Motor neuron (in vitro differentiated cells): ENCODE measurements at regions not wholly inside any gene's neighbourhood (a gene's known extent, or its start where the extent isn't known, plus 50 kb on each side); places are given as distances from the start of the nearest gene placed in this dataset.
"Not testable (repeated sequence)": the region's sequence is repeated elsewhere in the genome, so short reads cannot be mapped to it uniquely, and the experiment has no call there.

Experiments used
- ATAC-seq, 8 experiments: fragments of 200-7000 bp; cut with Tn5 transposase; replicated peaks in 6 of 8; 2 replicates each; pipeline ENCODE4 v1.8.0; 2021; ENCODE audit warnings: mild to moderate bottlenecking in 8 of 8, moderate library complexity in 8 of 8
- H3K27ac ChIP-seq, 2 donors: fragments of 250-450 bp; sonication (Bioruptor Pico); 2 replicates each; pipeline ENCODE4 v1.9.0; 2021; ENCODE audit warnings: antibody characterized with exemption in 2 of 2, mild to moderate bottlenecking in 2 of 2, moderate library complexity in 1 of 2
- H3K4me1 ChIP-seq, 2 donors: fragments of 250-450 bp; sonication (Bioruptor Pico); replicated peaks in 1 of 2; 2 replicates each; pipeline ENCODE4 v1.6.1; 2021; ENCODE audit warnings: antibody characterized with exemption in 2 of 2, mild to moderate bottlenecking in 2 of 2, moderate library complexity in 1 of 2
- H3K4me3 ChIP-seq, 5 donors: fragments of 250-450 bp; sonication (Bioruptor Pico); 2 replicates each; pipeline ENCODE4 v1.9.0; 2021; ENCODE audit warnings: antibody characterized with exemption in 5 of 5, mild to moderate bottlenecking in 5 of 5, moderate library complexity in 4 of 5
- WGBS, 10 experiments: fragments of 450-650 bp; shearing (Covaris generic); methylation state at CpG; one replicate each; pipeline ENCODE4 v1.0.0; 2022; 5-methylcytosine and 5-hydroxymethylcytosine counted together
- in situ Hi-C, 9 experiments: fragments of 400-800 bp; cut with MboI; loops; one replicate each; pipeline ENCODE4 v1.15.0; 2021; ENCODE audit warnings: low sequenced_read_pairs in 9 of 9, low pct_unique_long_range_greater_than_20kb in 2 of 9; ENCODE audit not compliant: unreplicated experiment in 9 of 9

DNA sequence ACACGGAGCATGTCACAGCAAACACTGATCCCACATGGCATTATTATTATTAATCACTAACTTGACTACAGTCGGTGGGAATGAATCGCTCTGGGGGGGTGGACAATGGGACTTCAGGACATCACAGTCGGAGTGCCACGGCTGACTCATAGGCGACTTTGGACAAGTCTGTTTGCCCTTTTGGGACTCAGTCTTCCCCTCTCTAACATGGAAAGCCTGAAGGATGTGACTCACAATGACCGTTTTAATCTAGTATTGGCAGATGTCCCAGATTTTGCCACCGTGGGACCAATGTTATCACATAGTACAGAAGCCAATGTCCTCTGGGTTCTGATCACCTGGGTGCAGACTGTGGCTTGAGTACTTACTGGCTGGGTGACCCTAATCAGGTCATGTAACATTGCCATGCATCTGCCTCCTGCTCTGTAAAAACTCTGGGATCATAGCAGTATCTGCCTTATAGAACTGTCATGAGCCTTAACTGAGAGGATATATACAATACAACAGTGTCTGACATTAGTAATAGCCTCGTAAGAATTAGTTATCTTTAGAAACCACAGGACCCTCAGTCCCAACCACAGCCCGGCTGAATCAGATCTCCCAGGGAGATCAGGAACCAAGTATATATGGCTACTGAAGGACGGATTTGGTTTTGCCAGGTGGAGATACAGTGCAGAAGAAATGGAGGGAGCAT lies 362.6 kb downstream of the BCL11B start:
- 0 to 100% (median 47%) methylated on average over 2 to 10 of the region's 11 CpGs; no CpG with 5 or more reads in 2 of the 10 experiments for WGBS, 10 experiments
- no peak for ATAC-seq

DNA sequence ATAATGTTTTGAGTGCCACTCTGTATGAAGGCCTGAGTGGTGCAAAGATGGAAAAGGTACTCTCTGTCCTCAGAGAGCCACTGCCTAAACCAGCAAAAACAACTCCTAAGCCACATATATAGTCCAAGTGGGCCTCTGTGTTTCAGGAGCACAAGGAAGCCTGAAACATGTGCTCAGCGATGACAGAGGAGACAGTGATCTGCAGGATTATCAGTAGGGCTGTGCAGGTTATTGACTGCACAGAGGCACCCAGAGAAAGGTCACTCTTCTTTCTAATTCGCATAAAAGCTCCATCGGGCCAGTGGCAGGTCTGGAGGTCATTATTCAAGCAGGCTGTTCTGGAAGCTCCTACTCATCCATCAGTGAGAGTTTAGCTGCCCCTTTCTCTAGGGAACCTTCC lies 361.9 kb downstream of the BCL11B start:
- 14 to 67% (median 57%) methylated on average over 1 to 3 of the region's 3 CpGs; no CpG with 5 or more reads in 5 of the 10 experiments for WGBS, 10 experiments

More for the DNA sequence above, 362.6 kb downstream of the BCL11B start:
- in situ Hi-C loops = no loop called here
- Histone ChIP-seq H3K27ac (no peak overlapping the region), H3K4me3 (no peak overlapping the region), H3K4me1 (peaks cover 17 to 50% of the 10 kb centered on the region in 2 donors)

DNA sequence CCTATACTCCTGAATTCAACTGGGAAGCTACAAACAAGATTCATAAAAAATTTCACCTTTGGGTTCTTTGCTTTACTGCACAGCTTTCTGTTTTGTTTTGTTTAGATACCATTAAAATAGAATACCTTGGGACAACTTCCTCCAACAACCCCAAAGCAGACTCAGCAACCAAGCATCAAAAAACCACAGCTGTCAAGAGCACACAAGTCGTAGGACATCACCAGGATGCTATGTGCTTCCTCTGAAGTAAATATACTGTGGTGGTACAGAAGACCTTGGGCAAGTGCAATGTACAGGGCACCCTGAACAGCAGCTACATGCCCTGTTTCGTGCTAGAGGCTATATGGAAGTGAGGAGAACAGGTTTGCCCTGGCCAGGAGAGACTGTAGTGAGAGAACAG lies 359.3 kb downstream of the BCL11B start:
- H3K4me1 ChIP-seq = peaks cover 15 to 36% of the 10 kb centered on the region in 2 donors
- H3K4me3 ChIP-seq = no peak overlapping the region
- no peak overlapping the region for H3K27ac ChIP-seq
- WGBS, 10 experiments = 0 to 100% (median 48%) methylated on average over 1 to 2 of the region's 2 CpGs; no CpG with 5 or more reads in 4 of the 10 experiments
- no peak for ATAC-seq
- in situ Hi-C loops = no loop called here

More for the DNA sequence above, 361.9 kb downstream of the BCL11B start:
- H3K4me3 ChIP-seq = no peak overlapping the region
- peak in 4 of 8 experiments; percentile 17 to 67 (median 62) for ATAC-seq
- peaks cover 17 to 50% of the 10 kb centered on the region in 2 donors for H3K4me1 ChIP-seq
- in situ Hi-C loops = no loop called here
- no peak overlapping the region for H3K27ac ChIP-seq

GRCh38 chr14:98913967-98914650 lies 357.9 kb downstream of the BCL11B start:
- no peak for ATAC-seq
- 34 to 78% (median 62%) methylated on average over 1 to 6 of the region's 6 CpGs; no CpG with 5 or more reads in 2 of the 10 experiments for WGBS, 10 experiments
- H3K27ac ChIP-seq = no peak overlapping the region
- no peak overlapping the region for H3K4me3 ChIP-seq
- H3K4me1 ChIP-seq = peaks cover 15 to 31% of the 10 kb centered on the region in 2 donors
- in situ Hi-C loops = no loop called here

GRCh38 chr14:98914942-98915341 lies 357.1 kb downstream of the BCL11B start:
- no peak overlapping the region for H3K4me3 ChIP-seq
- WGBS, 10 experiments = 0 to 88% (median 0%) methylated on average over 1 to 2 of the region's 4 CpGs; no CpG with 5 or more reads in 7 of the 10 experiments
- H3K27ac ChIP-seq = no peak overlapping the region
- in situ Hi-C loops = no loop called here
- no peak for ATAC-seq
- H3K4me1 ChIP-seq = peaks cover 10 to 30% of the 10 kb centered on the region in 2 donors

- in situ Hi-C loops = no loop called here
These were observed 356.4 kb downstream of the BCL11B start for GRCh38 chr14:98915625-98916024.

DNA sequence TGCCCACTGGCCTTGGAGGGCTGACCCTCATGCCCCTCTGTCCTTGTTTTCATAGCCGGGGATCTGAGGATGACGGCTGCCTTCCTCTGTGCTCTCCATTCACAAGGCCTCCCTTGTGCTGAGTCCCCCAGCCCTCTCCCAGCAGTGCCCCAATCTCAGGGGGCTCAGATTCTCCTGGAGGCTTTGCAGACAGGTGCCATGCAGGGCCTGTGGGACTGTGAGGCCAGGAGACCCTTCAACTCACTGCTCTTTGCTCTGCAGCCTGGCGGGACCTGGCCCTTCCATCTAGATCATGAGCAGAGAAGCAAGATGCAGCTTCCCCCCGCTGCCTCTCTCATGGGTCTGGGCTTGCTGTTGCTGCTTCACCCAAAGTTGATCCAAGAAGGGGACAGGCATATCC lies 356.0 kb downstream of the BCL11B start:
- in situ Hi-C loops = no loop called here
- 40 to 100% (median 87%) methylated on average over 1 to 2 of the region's 4 CpGs; no CpG with 5 or more reads in 4 of the 10 experiments for WGBS, 10 experiments
- no peak overlapping the region for H3K4me3 ChIP-seq
- H3K4me1 ChIP-seq = peaks cover 0 to 19% of the 10 kb centered on the region in 2 donors
- no peak overlapping the region for H3K27ac ChIP-seq
- ATAC-seq = no peak

More at GRCh38 chr14:98915625-98916024, 356.4 kb downstream of the BCL11B start:
- Histone ChIP-seq H3K4me3 (no peak overlapping the region), H3K27ac (no peak overlapping the region), H3K4me1 (peaks cover 3 to 23% of the 10 kb centered on the region in 2 donors)
- no peak for ATAC-seq
- WGBS, 10 experiments = 20 to 67% (median 61%) methylated on average over 1 to 2 of the region's 3 CpGs; no CpG with 5 or more reads in 7 of the 10 experiments

DNA sequence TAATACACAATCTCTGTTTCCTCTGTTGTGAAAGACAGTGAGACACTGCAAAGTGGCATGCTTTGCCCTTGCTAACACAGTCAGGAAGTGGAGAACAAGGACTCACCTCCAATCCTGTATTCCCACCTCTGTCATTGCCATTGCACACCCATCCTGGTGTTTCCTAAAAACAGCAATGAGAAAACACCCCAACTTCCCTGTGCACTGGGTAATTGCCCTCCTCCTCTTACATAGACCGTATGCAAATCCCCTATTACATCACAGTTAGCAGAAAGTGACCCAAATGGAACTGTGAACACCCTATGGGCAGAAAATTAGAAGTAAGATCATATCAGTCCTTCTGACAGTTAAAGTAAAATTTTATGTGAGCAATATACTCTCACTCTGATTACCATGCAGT lies 355.5 kb downstream of the BCL11B start:
- no peak for ATAC-seq
- Histone ChIP-seq H3K4me1 (peaks cover 0 to 14% of the 10 kb centered on the region in 2 donors), H3K27ac (no peak overlapping the region), H3K4me3 (no peak overlapping the region)
- in situ Hi-C loops = no loop called here
- WGBS, 10 experiments = 0 to 100% (median 89%) methylated on average over 1 of the region's 1 CpG; no CpG with 5 or more reads in 5 of the 10 experiments

GRCh38 chr14:98919434-98919833 lies 352.6 kb downstream of the BCL11B start:
- Histone ChIP-seq H3K4me3 (no peak overlapping the region), H3K27ac (no peak overlapping the region), H3K4me1 (peaks cover 0 to 10% of the 10 kb centered on the region in 2 donors)
- peak in 5 of 8 experiments; percentile 44 to 62 (median 55) for ATAC-seq
- in situ Hi-C loops = no loop called here
- 14 to 17% methylated on average over 2 of the region's 2 CpGs; no CpG with 5 or more reads in 8 of the 10 experiments for WGBS, 10 experiments

GRCh38 chr14:98921306-98921705 lies 350.7 kb downstream of the BCL11B start:
- H3K4me3 ChIP-seq, ATAC-seq, in situ Hi-C loops, H3K27ac ChIP-seq, H3K4me1 ChIP-seq: not testable (repeated sequence)
- WGBS, 10 experiments = 79 to 100% (median 87%) methylated on average over 1 to 3 of the region's 3 CpGs; no CpG with 5 or more reads in 6 of the 10 experiments

- Histone ChIP-seq H3K4me3 (no peak overlapping the region), H3K27ac (no peak overlapping the region), H3K4me1 (peaks cover 0 to 6% of the 10 kb centered on the region in 2 donors)
- ATAC-seq = no peak
- WGBS, 10 experiments = 13 to 100% (median 50%) methylated on average over 1 of the region's 1 CpG; no CpG with 5 or more reads in 3 of the 10 experiments
- in situ Hi-C loops = no loop called here
These were observed 348.4 kb downstream of the BCL11B start for GRCh38 chr14:98923596-98923995.

- 72 to 100% (median 90%) methylated on average over 1 to 7 of the region's 8 CpGs for WGBS, 10 experiments
- peaks cover 0 to 6% of the 10 kb centered on the region in 2 donors for H3K4me1 ChIP-seq
- no peak for ATAC-seq
- H3K4me3 ChIP-seq = no peak overlapping the region
- no peak overlapping the region for H3K27ac ChIP-seq
- in situ Hi-C loops = no loop called here
These were observed 348.0 kb downstream of the BCL11B start for GRCh38 chr14:98924046-98924445.

GRCh38 chr14:98925354-98926040 lies 346.5 kb downstream of the BCL11B start:
- no peak for ATAC-seq
- H3K4me3 ChIP-seq = no peak overlapping the region
- 14 to 100% (median 85%) methylated on average over 1 to 6 of the region's 7 CpGs; no CpG with 5 or more reads in 3 of the 10 experiments for WGBS, 10 experiments
- H3K27ac ChIP-seq = no peak overlapping the region
- in situ Hi-C loops = no loop called here
- H3K4me1 ChIP-seq = no peaks in the 10 kb centered on the region
